ENCODE measurements at regions not wholly inside any gene's neighbourhood (a gene's known extent, or its start where the extent isn't known, plus 50 kb on each side); places are given as distances from the start of the nearest gene placed in this dataset.

GRCh38 chrX:137342969-137343368, 223.0 kb upstream of the ZIC3 start:
- H3K36me3 ChIP-seq = no peaks in the 10 kb centered on the region
- no peak overlapping the region for H3K27ac ChIP-seq
- no peak for TF ChIP-seq CTCF (IDR thresholded peaks at IDR 0.05)
- no peak overlapping the region for H3K4me3 ChIP-seq
- no peaks in the 10 kb centered on the region for H3K27me3 ChIP-seq
- H3K4me1 ChIP-seq = no peaks in the 10 kb centered on the region
- DNase-seq (ENCODE audit: low spot score) = no peak
- H3K9me3 ChIP-seq = no peaks in the 10 kb centered on the region

GRCh38 chrX:137313627-137314026, 252.3 kb upstream of the ZIC3 start:
- no peak for TF ChIP-seq CTCF (IDR thresholded peaks at IDR 0.05)
- DNase-seq (ENCODE audit: low spot score) = no peak
- H3K27me3 ChIP-seq = no peaks in the 10 kb centered on the region
- H3K27ac ChIP-seq = no peak overlapping the region
- no peaks in the 10 kb centered on the region for H3K36me3 ChIP-seq
- H3K4me3 ChIP-seq = no peak overlapping the region
- no peaks in the 10 kb centered on the region for H3K4me1 ChIP-seq
- no peaks in the 10 kb centered on the region for H3K9me3 ChIP-seq

DNA sequence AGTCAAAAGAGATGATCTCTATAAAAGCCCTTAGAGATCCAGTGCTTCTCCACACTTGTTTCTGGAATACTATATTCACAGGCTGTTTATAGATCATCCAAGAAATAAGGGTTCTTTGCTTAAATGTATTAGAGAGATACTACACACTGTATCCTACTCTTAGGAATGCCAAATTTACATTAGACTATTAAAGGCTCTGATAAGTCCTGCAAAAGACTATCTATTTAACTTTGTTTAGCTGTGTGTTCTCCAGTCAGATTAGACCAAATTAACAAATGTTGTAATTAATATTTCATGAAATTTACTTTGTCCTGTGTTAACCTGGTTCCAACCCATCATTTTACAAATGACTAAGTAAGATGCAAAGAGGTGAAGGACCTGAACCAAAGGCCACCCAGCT, 260.5 kb upstream of the ZIC3 start:
- Histone ChIP-seq H3K36me3 (no peaks in the 10 kb centered on the region), H3K4me3 (no peak overlapping the region), H3K27me3 (no peaks in the 10 kb centered on the region), H3K4me1 (no peaks in the 10 kb centered on the region), H3K9me3 (no peaks in the 10 kb centered on the region), H3K27ac (no peak overlapping the region)
- TF ChIP-seq CTCF (IDR thresholded peaks at IDR 0.05) = no peak
- no peak for DNase-seq (ENCODE audit: low spot score)

GRCh38 chrX:137297167-137297566, 263.4 kb upstream of the GPR101 start:
- Histone ChIP-seq H3K4me1 (no peaks in the 10 kb centered on the region), H3K27ac (no peak overlapping the region), H3K27me3 (no peaks in the 10 kb centered on the region), H3K4me3 (no peak overlapping the region), H3K9me3 (no peaks in the 10 kb centered on the region), H3K36me3 (no peaks in the 10 kb centered on the region)
- DNase-seq (ENCODE audit: low spot score) = no peak
- TF ChIP-seq CTCF (IDR thresholded peaks at IDR 0.05) = no peak

DNA sequence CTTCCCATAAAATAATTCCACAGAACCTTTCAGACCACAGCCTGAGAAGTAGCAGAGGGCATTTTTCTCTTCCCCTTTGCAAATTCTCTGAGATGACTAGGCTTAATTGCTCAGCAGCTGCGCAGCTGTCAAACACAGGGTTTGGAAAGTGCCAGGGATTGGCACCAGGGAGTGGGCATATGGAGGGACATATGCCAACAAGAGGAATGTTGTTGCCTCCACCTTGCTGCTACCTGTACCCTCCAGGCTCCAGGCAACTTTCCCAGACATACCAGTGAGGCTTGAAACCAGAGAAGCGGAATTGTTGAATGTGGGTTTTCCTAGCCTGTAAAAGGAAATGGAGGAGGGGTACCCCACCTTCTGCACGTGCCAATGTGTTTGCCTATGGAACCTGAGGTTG, 256.2 kb upstream of the GPR101 start:
- Histone ChIP-seq H3K27ac (no peak overlapping the region), H3K9me3 (no peaks in the 10 kb centered on the region), H3K27me3 (no peaks in the 10 kb centered on the region), H3K4me3 (no peak overlapping the region), H3K4me1 (no peaks in the 10 kb centered on the region), H3K36me3 (no peaks in the 10 kb centered on the region)
- DNase-seq (ENCODE audit: low spot score) = no peak
- no peak for TF ChIP-seq CTCF (IDR thresholded peaks at IDR 0.05)

DNA sequence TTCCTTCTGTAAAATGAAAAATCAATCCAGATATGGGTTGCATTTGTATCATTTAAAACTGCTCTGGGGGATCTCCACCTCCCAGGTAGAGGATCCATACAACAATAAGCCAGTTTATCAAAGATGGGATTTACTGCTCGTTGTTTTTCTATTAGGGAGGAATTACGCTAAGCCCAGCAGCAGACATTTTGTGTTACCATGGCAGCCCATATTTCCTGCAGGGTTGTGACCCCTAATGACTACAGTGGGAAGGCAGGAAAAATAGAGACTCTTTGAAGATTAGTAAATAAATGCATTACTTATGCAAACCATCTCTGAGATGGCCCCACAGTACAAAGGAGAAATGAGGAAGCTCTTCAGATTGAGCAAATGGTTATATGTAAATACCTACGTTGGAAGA, 253.4 kb upstream of the GPR101 start:
- Histone ChIP-seq H3K9me3 (no peaks in the 10 kb centered on the region), H3K36me3 (no peaks in the 10 kb centered on the region)
- no peak for TF ChIP-seq CTCF (IDR thresholded peaks at IDR 0.05)

More for the DNA sequence above, 253.4 kb upstream of the GPR101 start:
- H3K27me3 ChIP-seq = no peaks in the 10 kb centered on the region
- no peaks in the 10 kb centered on the region for H3K4me1 ChIP-seq
- H3K27ac ChIP-seq = no peak overlapping the region
- no peak for DNase-seq (ENCODE audit: low spot score)
- H3K4me3 ChIP-seq = no peak overlapping the region

Measured in right atrium auricular region (tissue), 2 donors.